ENCODE measurements at regions not wholly inside any gene's neighbourhood (a gene's known extent, or its start where the extent isn't known, plus 50 kb on each side); places are given as distances from the start of the nearest gene placed in this dataset.
"Not testable (repeated sequence)": the region's sequence is repeated elsewhere in the genome, so short reads cannot be mapped to it uniquely, and the experiment has no call there.

GRCh38 chr2:2502201-2502549 lies 171.1 kb upstream of the MYT1L start:
- DNase-seq = no peak

- DNase-seq = no peak
Measured at GRCh38 chr2:2501454-2502200, 170.6 kb upstream of the MYT1L start.

GRCh38 chr2:2495606-2496005 lies 164.5 kb upstream of the MYT1L start:
- no peak for DNase-seq

GRCh38 chr2:2493496-2493895 lies 162.4 kb upstream of the MYT1L start:
- DNase-seq = no peak

- DNase-seq = no peak
Measured at GRCh38 chr2:2492800-2493199, 161.7 kb upstream of the MYT1L start.

GRCh38 chr2:2491964-2492363 lies 160.9 kb upstream of the MYT1L start:
- DNase-seq = no peak

GRCh38 chr2:2484301-2484700 lies 153.2 kb upstream of the MYT1L start:
- DNase-seq = no peak

GRCh38 chr2:2482851-2483250 lies 151.8 kb upstream of the MYT1L start:
- DNase-seq = no peak

- no peak for DNase-seq
Measured at GRCh38 chr2:2472881-2473280, 141.8 kb upstream of the MYT1L start.

- no peak for DNase-seq
Measured at GRCh38 chr2:2472044-2472443, 141.0 kb upstream of the MYT1L start.

GRCh38 chr2:2466534-2466933 lies 135.5 kb upstream of the MYT1L start:
- DNase-seq = no peak

- DNase-seq = no peak
Measured at GRCh38 chr2:2464643-2465042, 133.6 kb upstream of the MYT1L start.

- no peak for DNase-seq
Measured at GRCh38 chr2:2464094-2464493, 133.0 kb upstream of the MYT1L start.

GRCh38 chr2:2456721-2457120 lies 125.6 kb upstream of the MYT1L start:
- DNase-seq = no peak

- no peak for DNase-seq
Measured at GRCh38 chr2:2455151-2455550, 124.1 kb upstream of the MYT1L start.

GRCh38 chr2:2452961-2453360 lies 121.9 kb upstream of the MYT1L start:
- no peak for DNase-seq

GRCh38 chr2:2451275-2451674 lies 120.2 kb upstream of the MYT1L start:
- not testable (repeated sequence) for DNase-seq

- DNase-seq = no peak
Measured at GRCh38 chr2:2448178-2448577, 117.1 kb upstream of the MYT1L start.

GRCh38 chr2:2422621-2423020 lies 91.5 kb upstream of the MYT1L start:
- DNase-seq = no peak

GRCh38 chr2:2413525-2413924 lies 82.5 kb upstream of the MYT1L start:
- no peak for DNase-seq

GRCh38 chr2:2410987-2411386 lies 79.9 kb upstream of the MYT1L start:
- no peak for DNase-seq

GRCh38 chr2:2409481-2409880 lies 78.4 kb upstream of the MYT1L start:
- no peak for DNase-seq

- DNase-seq = no peak
Measured at GRCh38 chr2:2405780-2406179, 74.7 kb upstream of the MYT1L start.

GRCh38 chr2:2400286-2401038 lies 69.4 kb upstream of the MYT1L start:
- no peak for DNase-seq

- no peak for DNase-seq
Measured at GRCh38 chr2:2399396-2399795, 68.3 kb upstream of the MYT1L start.

Data from NCI-H226 (cell line).